Rectal smooth muscle tissue (tissue), 1 donor: ENCODE measurements at regions not wholly inside any gene's neighbourhood (a gene's known extent, or its start where the extent isn't known, plus 50 kb on each side); places are given as distances from the start of the nearest gene placed in this dataset.

Experiments
- H3K27ac ChIP-seq: one replicate; pipeline ENCODE4 v1.7.0; 2013; ENCODE audit warnings: low read depth, low read length, inconsistent platforms
- H3K27me3 ChIP-seq: one replicate; pipeline ENCODE4 v1.7.0; 2013; ENCODE audit warnings: low read length; ENCODE audit not compliant: control insufficient read depth, insufficient read depth
- H3K36me3 ChIP-seq: one replicate; pipeline ENCODE4 v1.7.0; 2013; ENCODE audit warnings: low read length; ENCODE audit not compliant: control insufficient read depth, insufficient read depth
- H3K4me1 ChIP-seq: one replicate; pipeline ENCODE4 v1.7.0; 2013; ENCODE audit warnings: low read length; ENCODE audit not compliant: control insufficient read depth, insufficient read depth
- H3K4me3 ChIP-seq: one replicate; pipeline ENCODE4 v1.7.0; 2013; ENCODE audit warnings: low read length
- H3K9ac ChIP-seq: one replicate; pipeline ENCODE4 v1.7.0; 2013; ENCODE audit warnings: low read length

DNA sequence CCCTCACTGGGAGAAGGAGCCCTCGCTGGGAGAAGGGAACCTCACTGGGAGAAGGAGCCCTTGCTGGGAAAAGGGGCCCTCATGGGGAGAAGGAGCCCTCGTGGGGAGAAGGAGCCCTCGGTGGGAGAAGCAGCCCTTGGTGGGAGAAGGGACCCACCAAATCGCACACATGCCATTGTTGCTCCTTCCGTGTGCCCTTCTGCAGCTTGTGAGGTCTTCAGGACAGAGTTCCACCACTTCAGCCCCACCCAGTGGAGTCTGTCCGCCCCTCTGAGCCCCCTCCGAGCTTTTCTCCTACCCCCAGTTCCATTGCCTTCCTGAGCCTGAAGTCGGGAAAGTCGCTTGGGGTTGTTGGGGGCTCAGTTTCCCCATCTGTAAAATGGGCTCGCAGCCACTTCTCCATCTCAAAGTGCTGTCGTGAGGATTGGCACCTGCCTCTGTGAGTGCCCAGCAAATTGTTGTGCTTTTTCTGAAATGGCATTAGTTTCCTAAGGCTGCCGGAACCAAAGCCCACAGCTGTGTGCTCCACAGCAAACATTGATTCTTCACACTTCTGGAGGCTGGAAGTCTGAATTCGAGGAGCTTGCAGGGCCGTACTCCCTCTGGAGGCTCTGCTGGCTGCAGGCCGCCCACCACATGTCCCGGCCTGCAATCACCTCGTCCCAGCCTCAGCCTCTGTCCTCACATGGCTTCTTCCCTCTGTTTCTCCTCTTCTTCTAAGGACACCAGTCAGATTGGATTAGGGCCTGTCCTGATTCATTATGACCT lies 124.7 kb upstream of the PMEPA1 start:
- H3K4me1 ChIP-seq, result no peaks in the 10 kb centered on the region
- H3K36me3 ChIP-seq, result no peaks in the 10 kb centered on the region
- no peak overlapping the region for H3K27ac ChIP-seq
- H3K9ac ChIP-seq, result no peak overlapping the region
- no peak overlapping the region for H3K4me3 ChIP-seq
- H3K27me3 ChIP-seq, result no peaks in the 10 kb centered on the region

DNA sequence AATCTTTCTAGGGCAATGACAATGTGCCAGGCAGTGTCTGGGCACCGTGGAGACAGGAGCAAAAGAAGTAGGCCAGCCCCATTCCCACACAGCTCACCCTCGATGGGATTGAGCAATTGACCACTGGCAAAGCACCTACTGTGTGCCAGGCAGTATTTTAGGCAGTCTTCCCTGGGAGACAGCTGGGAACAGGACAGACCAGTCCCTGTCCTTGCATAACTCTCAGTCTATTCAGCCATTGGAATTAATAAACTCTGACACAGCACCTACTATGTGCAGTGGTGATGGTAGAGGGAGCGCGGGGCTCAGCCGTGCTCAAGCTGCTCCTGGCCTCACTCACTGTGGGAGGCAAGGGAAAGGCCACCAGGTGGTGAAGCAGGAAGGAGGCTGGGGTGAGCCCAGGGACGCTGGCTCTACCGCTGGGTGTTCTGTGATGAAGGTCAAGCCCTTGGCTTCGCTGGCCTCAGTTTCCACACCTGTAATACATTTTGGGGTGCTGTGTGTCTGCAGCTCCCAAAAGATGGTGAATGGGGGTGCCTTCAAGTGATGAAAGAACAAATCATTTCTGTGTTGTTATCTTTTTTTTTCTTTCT lies 122.3 kb upstream of the PMEPA1 start:
- Histone ChIP-seq H3K4me3 (no peak overlapping the region), H3K4me1 (no peaks in the 10 kb centered on the region), H3K27me3 (no peaks in the 10 kb centered on the region), H3K36me3 (no peaks in the 10 kb centered on the region), H3K9ac (no peak overlapping the region), H3K27ac (no peak overlapping the region)

DNA sequence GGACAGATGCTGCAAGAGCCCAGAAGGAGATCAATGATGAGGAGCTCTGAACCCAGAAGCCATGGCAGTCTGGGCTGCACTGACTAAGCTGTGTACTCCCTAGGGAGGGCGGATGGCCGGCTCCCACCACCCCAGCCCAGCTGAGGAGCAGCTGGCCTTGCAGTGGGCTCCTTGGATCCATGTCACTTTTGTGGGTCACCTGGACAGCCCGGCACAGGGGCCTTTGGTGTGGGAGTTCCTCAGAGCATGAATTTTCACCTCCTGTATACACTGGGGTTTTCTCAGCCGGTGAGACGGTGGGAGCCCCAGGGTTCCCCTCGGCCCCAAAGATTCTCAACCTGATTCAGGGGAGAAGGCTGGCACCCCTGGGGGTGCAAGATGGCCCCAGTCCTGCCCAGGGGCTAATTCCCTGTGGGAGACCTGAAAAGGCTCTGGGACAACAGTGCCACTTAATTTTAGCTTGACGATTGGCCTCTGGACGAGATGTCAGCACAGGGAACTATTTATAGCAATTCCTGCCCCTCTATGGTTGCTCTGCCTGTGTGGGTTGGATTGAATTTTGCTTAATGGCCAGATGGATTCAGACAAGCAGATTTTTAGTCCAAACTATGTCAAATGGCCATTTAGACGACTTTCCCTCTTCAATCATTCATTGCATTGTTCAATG lies 121.6 kb upstream of the PMEPA1 start:
- Histone ChIP-seq H3K27ac (no peak overlapping the region), H3K36me3 (no peaks in the 10 kb centered on the region), H3K9ac (no peak overlapping the region), H3K4me3 (no peak overlapping the region), H3K4me1 (no peaks in the 10 kb centered on the region), H3K27me3 (no peaks in the 10 kb centered on the region)

DNA sequence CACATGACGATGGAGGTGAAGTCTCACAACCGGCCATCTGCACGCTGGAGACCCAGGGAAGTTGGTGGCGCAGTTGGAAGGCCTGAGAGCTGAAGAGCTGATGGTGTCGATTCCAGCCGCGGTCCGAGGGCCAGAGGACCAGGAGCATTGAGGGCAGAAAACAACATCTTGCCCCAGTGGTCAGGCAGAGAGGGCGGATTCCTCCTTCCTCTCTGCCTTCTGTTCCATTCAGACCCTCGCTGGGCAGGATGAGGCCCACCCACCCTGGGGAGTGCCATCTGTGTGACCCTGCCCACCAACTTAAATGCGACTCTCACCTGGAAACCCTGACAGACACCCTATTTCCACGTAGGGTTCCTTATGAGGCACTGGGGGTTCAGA lies 120.7 kb upstream of the PMEPA1 start:
- Histone ChIP-seq H3K9ac (no peak overlapping the region), H3K27ac (no peak overlapping the region), H3K4me3 (no peak overlapping the region), H3K27me3 (no peaks in the 10 kb centered on the region), H3K4me1 (no peaks in the 10 kb centered on the region), H3K36me3 (no peaks in the 10 kb centered on the region)

DNA sequence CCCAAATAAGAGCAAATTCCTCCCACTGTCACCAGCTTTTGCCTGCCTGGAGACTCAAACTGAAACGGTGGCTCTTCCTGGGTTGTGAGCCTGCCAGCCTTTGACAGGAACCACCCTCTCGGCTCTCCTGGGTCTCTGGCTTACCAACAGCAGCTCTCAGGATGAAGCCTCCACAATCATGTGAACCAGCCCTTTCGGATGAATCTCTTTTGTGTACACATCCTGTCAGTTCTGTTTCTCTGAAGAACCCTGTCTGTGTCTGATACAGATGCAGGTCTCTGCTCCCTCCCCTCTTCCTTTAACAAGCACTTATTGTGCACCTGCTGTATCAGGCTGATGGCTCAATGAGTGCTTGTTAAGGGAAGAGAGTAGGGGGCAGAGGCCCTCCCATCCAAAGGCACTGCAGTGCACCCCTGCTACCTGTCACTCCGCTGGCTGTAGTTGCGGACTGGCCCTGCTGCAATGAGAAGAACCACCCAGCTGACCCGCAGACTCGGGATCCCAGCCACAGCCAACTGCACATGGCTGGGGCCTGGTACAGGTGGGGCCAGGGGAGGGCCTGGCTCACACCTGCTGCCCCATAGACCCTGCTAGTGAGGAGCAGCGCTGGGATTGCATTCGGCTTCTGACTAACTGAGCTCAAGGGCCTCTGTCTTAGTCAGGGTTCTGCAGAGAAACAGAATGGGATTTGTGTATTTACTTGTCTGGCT lies 120.1 kb upstream of the PMEPA1 start:
- H3K4me1 ChIP-seq, result no peaks in the 10 kb centered on the region
- no peak overlapping the region for H3K27ac ChIP-seq
- no peaks in the 10 kb centered on the region for H3K36me3 ChIP-seq
- H3K9ac ChIP-seq, result no peak overlapping the region
- no peaks in the 10 kb centered on the region for H3K27me3 ChIP-seq
- no peak overlapping the region for H3K4me3 ChIP-seq

DNA sequence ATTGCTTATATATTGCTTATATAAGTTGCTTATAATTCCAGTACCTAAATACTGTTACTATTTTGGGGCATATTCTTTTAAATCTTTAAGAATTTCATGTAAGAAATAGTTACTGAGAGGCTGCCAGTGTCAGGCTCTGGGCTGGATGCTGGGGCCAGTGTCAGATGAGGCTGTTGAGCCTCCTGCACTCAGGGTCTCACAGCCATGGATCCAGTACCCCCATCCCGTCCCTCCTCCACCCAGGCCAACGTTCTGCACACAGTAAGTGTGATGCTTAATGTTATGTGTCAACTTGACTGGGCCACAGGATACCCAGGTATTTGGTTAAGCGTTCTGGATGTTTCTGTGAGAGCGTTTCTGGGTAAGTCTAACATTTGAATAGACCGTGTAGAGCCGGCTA lies 119.5 kb upstream of the PMEPA1 start:
- no peaks in the 10 kb centered on the region for H3K27me3 ChIP-seq

DNA sequence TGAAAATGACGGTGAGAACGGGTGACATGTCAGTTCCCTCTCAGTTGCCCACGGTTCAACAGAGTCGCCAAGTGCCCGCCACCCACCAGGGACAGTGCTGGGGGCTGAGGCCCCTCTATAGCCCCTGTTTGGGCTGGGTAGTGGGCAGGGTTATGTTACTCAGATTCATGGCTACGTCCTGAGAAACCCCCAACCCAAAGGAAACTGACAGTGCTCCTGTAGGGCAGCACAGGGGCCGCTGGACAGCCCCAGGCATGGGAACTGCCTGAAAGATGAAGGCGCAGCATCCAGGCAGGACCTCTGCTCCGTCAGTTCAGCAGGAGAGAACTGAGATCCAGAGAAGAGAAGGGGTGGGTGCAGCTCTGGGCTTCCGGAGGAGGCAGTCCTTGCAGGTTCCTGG lies 118.9 kb upstream of the PMEPA1 start:
- Histone ChIP-seq H3K4me1 (no peaks in the 10 kb centered on the region), H3K36me3 (no peaks in the 10 kb centered on the region), H3K27ac (no peak overlapping the region), H3K4me3 (no peak overlapping the region), H3K9ac (no peak overlapping the region), H3K27me3 (no peaks in the 10 kb centered on the region)

More for the DNA sequence above, 119.5 kb upstream of the PMEPA1 start:
- Histone ChIP-seq H3K4me3 (no peak overlapping the region), H3K4me1 (no peaks in the 10 kb centered on the region), H3K9ac (no peak overlapping the region), H3K36me3 (no peaks in the 10 kb centered on the region), H3K27ac (no peak overlapping the region)

DNA sequence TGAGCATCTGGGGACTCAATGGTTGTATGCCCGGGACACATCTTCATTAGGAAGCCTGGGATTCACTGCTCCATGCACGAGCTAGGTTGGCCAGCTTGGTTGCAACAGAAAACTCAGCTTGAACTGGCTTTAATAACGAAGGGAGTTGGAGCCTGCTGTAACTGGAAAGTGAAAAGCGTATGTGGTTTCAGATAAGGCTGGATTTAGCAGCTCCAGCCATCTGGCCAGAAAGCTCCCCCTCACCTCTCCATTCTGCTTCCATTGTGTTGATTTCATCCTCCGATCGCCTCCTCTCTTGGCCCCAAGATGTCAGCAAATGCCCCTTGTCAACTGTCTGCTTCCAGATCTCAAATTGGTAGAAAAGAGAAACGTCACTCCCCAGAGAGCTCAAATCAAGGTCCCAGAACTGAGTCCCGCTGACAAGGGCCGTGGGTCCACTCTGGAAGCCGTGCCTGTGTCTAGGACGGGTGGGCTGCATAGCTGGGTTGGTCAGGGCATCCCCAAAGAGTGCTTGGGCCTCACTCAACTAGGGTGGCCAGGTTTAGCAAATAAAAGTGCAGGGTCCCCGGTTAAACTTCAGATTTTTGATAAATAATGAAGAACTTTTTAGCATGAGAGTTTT lies 117.0 kb upstream of the PMEPA1 start:
- H3K27me3 ChIP-seq, result no peaks in the 10 kb centered on the region
- no peaks in the 10 kb centered on the region for H3K4me1 ChIP-seq
- H3K9ac ChIP-seq, result no peak overlapping the region
- H3K36me3 ChIP-seq, result no peaks in the 10 kb centered on the region
- H3K27ac ChIP-seq, result no peak overlapping the region
- no peak overlapping the region for H3K4me3 ChIP-seq

DNA sequence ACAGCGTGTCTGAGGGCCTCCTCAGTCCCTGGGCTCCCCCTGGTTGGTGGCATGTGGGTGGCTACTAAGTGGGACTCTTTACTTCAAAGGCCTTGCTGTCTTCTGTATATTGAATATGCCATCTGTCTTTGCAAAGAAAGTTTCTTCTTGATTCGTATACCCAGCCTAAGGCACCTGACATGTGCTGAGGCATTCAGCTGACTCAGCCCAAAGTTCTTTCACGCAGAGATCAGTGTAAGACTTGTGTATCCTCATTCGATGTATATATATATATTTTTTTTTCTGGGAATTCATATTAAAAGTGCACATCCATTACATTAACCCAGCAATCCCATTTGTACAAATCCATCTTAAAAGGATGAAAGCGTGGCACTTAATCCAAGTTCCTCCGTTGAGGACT lies 115.1 kb upstream of the PMEPA1 start:
- Histone ChIP-seq H3K4me1 (no peaks in the 10 kb centered on the region), H3K36me3 (no peaks in the 10 kb centered on the region), H3K27ac (no peak overlapping the region), H3K9ac (no peak overlapping the region), H3K27me3 (no peaks in the 10 kb centered on the region), H3K4me3 (no peak overlapping the region)

DNA sequence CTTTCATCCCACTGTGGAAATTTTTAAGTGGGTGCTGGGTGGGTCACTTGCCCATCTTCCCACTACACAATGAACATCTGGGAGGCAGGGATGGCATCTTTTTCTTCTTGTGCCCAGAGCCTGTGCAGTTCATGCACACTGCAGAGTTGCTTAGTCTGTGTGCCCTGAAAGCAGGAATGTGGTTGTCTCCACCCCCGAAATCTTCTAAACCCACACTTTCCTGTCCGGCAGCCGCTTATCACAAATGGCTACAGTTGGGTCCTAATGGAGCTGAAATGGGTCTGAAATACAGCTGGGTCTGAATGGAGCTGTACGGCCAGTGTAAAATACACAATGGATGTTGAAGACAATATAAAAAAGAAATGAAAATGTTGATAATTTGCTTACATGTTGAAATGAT lies 112.1 kb upstream of the PMEPA1 start:
- no peaks in the 10 kb centered on the region for H3K4me1 ChIP-seq
- H3K27ac ChIP-seq, result no peak overlapping the region
- no peaks in the 10 kb centered on the region for H3K36me3 ChIP-seq
- no peak overlapping the region for H3K4me3 ChIP-seq
- no peaks in the 10 kb centered on the region for H3K27me3 ChIP-seq
- H3K9ac ChIP-seq, result no peak overlapping the region

DNA sequence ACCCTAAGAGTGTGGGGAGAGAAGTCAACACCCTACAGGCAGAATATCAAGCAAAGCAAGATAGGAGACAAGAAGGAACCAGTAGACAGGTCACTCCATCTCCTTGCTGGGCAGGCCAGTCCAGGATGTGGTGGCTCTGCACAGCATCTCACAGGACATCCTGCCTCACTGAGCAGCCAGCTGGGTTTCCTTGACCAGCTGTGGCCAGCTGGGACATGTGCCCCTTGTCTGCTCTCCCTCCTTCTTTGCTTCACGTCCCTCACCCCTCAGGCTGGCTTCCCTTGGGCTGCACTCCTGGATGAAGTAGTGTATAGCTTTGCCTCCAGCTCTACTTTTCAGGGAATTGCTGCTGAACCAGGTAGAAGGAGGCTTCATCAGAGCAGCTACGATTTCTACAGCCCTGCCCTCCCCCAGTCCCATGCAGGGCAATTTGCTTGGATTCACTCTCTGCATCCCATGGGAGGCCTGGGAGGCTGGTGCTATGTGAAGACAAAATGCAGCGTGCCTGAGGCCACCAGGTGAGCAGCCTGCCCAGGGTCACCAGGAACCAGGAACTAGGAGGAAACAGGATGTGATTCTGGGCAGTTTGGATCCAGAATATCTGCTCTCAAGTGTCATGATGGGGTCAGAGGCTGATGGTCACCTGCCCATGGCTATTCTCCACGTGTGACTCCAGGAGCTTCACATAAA lies 110.0 kb upstream of the PMEPA1 start:
- no peak overlapping the region for H3K27ac ChIP-seq
- no peaks in the 10 kb centered on the region for H3K4me1 ChIP-seq
- no peak overlapping the region for H3K4me3 ChIP-seq
- H3K36me3 ChIP-seq, result no peaks in the 10 kb centered on the region
- H3K27me3 ChIP-seq, result no peaks in the 10 kb centered on the region
- H3K9ac ChIP-seq, result no peak overlapping the region

DNA sequence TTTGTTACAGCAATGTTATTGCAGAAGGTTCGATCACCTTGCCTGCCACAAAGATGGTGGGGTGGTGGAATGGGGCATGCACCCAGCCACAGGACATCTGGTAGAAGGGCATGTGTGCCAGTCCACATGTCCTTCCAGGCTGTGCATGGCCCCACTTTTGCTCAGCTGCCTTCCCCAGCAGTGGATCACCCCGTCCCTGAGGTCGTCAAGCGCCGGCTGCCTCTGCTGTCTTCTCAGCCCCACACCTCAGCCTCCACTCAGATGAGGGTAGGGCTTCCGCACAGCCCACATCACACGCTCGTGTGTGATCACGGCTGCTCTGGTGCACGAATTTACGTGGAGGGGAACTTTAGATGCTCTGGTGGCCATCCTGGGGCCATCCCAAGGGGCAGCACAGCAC lies 109.5 kb upstream of the PMEPA1 start:
- Histone ChIP-seq H3K4me1 (no peaks in the 10 kb centered on the region), H3K4me3 (no peak overlapping the region), H3K36me3 (no peaks in the 10 kb centered on the region), H3K27me3 (no peaks in the 10 kb centered on the region), H3K27ac (no peak overlapping the region), H3K9ac (no peak overlapping the region)
